Adrenal gland (tissue), 5 donors: ENCODE measurements at regions not wholly inside any gene's neighbourhood (a gene's known extent, or its start where the extent isn't known, plus 50 kb on each side); places are given as distances from the start of the nearest gene placed in this dataset.

ENCODE experiments used
- POLR2A ChIP-seq, 2 donors: fragments of 450-650 bp; IDR thresholded peaks; one replicate each; pipeline ENCODE4 v1.6.1; 2017; ENCODE audit warnings: antibody characterized with exemption in 2 of 2, mild to moderate bottlenecking in 2 of 2, moderate library complexity in 1 of 2
- TF ChIP-seq, protein P1 (sequence below), 6 experiments: fragments of 450-650 bp in 4 of 6; fragments of 200-600 bp in 2 of 6; sonication (generic) in 1 of 6; IDR thresholded peaks; 1 replicate in 5 of 6; 2 replicates in 1 of 6; pipeline versions ENCODE4 v1.5.1 to v1.8.0; 2016 to 2021; ENCODE audit warnings: antibody characterized with exemption in 6 of 6, mild to moderate bottlenecking in 2 of 6, moderate library complexity in 1 of 6
- donor health status: DM: no; HTN: no; CAD: no.

DNA sequence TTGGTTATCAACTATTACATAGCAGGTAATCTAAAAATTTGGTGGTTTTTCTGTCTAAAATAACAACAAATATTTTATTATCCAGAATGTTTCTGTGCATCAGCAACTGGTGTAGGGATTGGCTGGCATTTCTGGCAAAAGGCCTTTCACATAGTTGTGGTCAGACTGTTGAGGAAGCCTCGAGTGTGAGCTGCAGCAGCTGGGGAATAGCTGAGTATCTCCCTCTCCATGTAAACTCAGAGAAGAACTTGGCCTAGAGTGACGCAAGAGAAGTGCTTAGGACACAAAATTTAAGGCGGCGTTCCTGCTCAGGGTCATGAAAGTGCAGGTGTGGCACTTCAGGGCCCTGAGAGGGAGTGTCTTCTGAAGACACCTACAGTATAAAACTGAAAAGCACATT lies 558.9 kb downstream of the SPOCK3 start:
- TF ChIP-seq, protein P1, sequence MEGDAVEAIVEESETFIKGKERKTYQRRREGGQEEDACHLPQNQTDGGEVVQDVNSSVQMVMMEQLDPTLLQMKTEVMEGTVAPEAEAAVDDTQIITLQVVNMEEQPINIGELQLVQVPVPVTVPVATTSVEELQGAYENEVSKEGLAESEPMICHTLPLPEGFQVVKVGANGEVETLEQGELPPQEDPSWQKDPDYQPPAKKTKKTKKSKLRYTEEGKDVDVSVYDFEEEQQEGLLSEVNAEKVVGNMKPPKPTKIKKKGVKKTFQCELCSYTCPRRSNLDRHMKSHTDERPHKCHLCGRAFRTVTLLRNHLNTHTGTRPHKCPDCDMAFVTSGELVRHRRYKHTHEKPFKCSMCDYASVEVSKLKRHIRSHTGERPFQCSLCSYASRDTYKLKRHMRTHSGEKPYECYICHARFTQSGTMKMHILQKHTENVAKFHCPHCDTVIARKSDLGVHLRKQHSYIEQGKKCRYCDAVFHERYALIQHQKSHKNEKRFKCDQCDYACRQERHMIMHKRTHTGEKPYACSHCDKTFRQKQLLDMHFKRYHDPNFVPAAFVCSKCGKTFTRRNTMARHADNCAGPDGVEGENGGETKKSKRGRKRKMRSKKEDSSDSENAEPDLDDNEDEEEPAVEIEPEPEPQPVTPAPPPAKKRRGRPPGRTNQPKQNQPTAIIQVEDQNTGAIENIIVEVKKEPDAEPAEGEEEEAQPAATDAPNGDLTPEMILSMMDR (IDR thresholded peaks at IDR 0.05), result no peak
- TF ChIP-seq POLR2A (IDR thresholded peaks at IDR 0.05), result no peak
